Loucy (cell line): ENCODE measurements at regions not wholly inside any gene's neighbourhood (a gene's known extent, or its start where the extent isn't known, plus 50 kb on each side); places are given as distances from the start of the nearest gene placed in this dataset.
"Not testable (repeated sequence)": the region's sequence is repeated elsewhere in the genome, so short reads cannot be mapped to it uniquely, and the experiment has no call there.

Source experiments
- H2AFZ ChIP-seq: fragments of 200-600 bp; sonication (generic); 2 replicates; pipeline ENCODE4 v1.6.0; 2016; ENCODE audit warnings: antibody characterized with exemption, mild to moderate bottlenecking, low read length, moderate library complexity
- H3F3A ChIP-seq: fragments of 200-600 bp; 2 replicates; pipeline ENCODE4 v1.6.0; 2016; ENCODE audit warnings: antibody characterized with exemption, low read depth, mild to moderate bottlenecking
- H3K27me3 ChIP-seq: fragments of 200-600 bp; sonication (generic); 2 replicates; pipeline ENCODE4 v1.6.1; 2014; ENCODE audit warnings: low read length, mild to moderate bottlenecking; ENCODE audit not compliant: insufficient read depth, poor library complexity, severe bottlenecking
- H3K36me3 ChIP-seq: fragments of 200-600 bp; sonication (generic); 2 replicates; pipeline ENCODE4 v1.6.1; 2016; ENCODE audit warnings: low read length; ENCODE audit not compliant: insufficient read depth
- H3K4me1 ChIP-seq: fragments of 200-600 bp; sonication (generic); 2 replicates; pipeline ENCODE4 v1.5.1; 2014; ENCODE audit warnings: low read length, mild to moderate bottlenecking; ENCODE audit not compliant: insufficient read depth, poor library complexity, severe bottlenecking
- H3K4me2 ChIP-seq: fragments of 200-600 bp; sonication (generic); 2 replicates; pipeline ENCODE4 v1.6.0; 2014; ENCODE audit warnings: antibody characterized with exemption, low read length, low read depth, mild to moderate bottlenecking; ENCODE audit not compliant: poor library complexity, severe bottlenecking
- H3K4me3 ChIP-seq: fragments of 200-600 bp; sonication (generic); 2 replicates; pipeline ENCODE4 v1.5.1; 2014; ENCODE audit warnings: low read length, mild to moderate bottlenecking, mixed read lengths; ENCODE audit not compliant: poor library complexity, severe bottlenecking
- H3K79me2 ChIP-seq: fragments of 200-600 bp; sonication (generic); 2 replicates; pipeline ENCODE4 v1.6.1; 2014; ENCODE audit warnings: low read length; ENCODE audit not compliant: insufficient read depth
- H3K9ac ChIP-seq: fragments of 200-600 bp; sonication (generic); 2 replicates; pipeline ENCODE4 v1.6.0; 2014; ENCODE audit warnings: mild to moderate bottlenecking, low read depth, low read length, moderate library complexity; ENCODE audit not compliant: poor library complexity, severe bottlenecking
- H3K9me2 ChIP-seq: fragments of 200-600 bp; sonication (generic); replicated peaks from 2 replicates; pipeline ENCODE4 v1.6.1; 2016; ENCODE audit warnings: low read depth, low read length, mixed read lengths
- H3K9me3 ChIP-seq: fragments of 200-600 bp; sonication (generic); 2 replicates; pipeline ENCODE4 v1.6.1; 2014; ENCODE audit warnings: mild to moderate bottlenecking, antibody characterized with exemption, low read length, low read depth; ENCODE audit not compliant: insufficient read depth
- H4K20me1 ChIP-seq: fragments of 200-600 bp; sonication (generic); 2 replicates; pipeline ENCODE4 v1.6.0; 2014; ENCODE audit warnings: antibody characterized with exemption, low read length, mild to moderate bottlenecking; ENCODE audit not compliant: insufficient read depth, poor library complexity, severe bottlenecking
- EZH2phosphoT487 ChIP-seq: fragments of 200-600 bp; IDR thresholded peaks from 2 replicates; pipeline ENCODE4 v1.6.1; 2018; ENCODE audit warnings: antibody characterized with exemption, mild to moderate bottlenecking, moderate library complexity, borderline replicate concordance
- TF ChIP-seq, protein P1 (sequence below): fragments of 200-600 bp; sonication (generic); conservative IDR thresholded peaks from 2 replicates; pipeline ENCODE4 v1.5.1; 2014; ENCODE audit warnings: mild to moderate bottlenecking, antibody characterized with exemption, low read length

GRCh38 chr10:21039721-21040120, 142.6 kb upstream of the NEBL start:
- Histone ChIP-seq H3K27me3 (no peaks in the 10 kb centered on the region), H3K36me3 (no peaks in the 10 kb centered on the region), H3K4me3 (no peak overlapping the region), H3K9me3 (no peaks in the 10 kb centered on the region), H4K20me1 (no peaks in the 10 kb centered on the region), H3F3A (no peaks in the 10 kb centered on the region), H3K9me2 (no peaks in the 10 kb centered on the region), H2AFZ (no peak overlapping the region), H3K4me1 (no peaks in the 10 kb centered on the region), H3K9ac (no peak overlapping the region), H3K4me2 (no peak overlapping the region), H3K79me2 (no peaks in the 10 kb centered on the region)
- TF ChIP-seq, protein P1, sequence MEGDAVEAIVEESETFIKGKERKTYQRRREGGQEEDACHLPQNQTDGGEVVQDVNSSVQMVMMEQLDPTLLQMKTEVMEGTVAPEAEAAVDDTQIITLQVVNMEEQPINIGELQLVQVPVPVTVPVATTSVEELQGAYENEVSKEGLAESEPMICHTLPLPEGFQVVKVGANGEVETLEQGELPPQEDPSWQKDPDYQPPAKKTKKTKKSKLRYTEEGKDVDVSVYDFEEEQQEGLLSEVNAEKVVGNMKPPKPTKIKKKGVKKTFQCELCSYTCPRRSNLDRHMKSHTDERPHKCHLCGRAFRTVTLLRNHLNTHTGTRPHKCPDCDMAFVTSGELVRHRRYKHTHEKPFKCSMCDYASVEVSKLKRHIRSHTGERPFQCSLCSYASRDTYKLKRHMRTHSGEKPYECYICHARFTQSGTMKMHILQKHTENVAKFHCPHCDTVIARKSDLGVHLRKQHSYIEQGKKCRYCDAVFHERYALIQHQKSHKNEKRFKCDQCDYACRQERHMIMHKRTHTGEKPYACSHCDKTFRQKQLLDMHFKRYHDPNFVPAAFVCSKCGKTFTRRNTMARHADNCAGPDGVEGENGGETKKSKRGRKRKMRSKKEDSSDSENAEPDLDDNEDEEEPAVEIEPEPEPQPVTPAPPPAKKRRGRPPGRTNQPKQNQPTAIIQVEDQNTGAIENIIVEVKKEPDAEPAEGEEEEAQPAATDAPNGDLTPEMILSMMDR, result no peak
- no peak for TF ChIP-seq EZH2phosphoT487

- Histone ChIP-seq H2AFZ (no peak overlapping the region), H3K9me2 (no peaks in the 10 kb centered on the region), H3K4me1 (no peaks in the 10 kb centered on the region), H3K36me3 (no peaks in the 10 kb centered on the region), H3K4me3 (no peak overlapping the region), H3F3A (no peaks in the 10 kb centered on the region), H3K9ac (no peak overlapping the region), H3K27me3 (no peaks in the 10 kb centered on the region), H4K20me1 (no peaks in the 10 kb centered on the region), H3K79me2 (no peaks in the 10 kb centered on the region), H3K4me2 (no peak overlapping the region), H3K9me3 (no peaks in the 10 kb centered on the region)
- TF ChIP-seq, protein P1, result no peak
- TF ChIP-seq EZH2phosphoT487, result no peak
Observed at GRCh38 chr10:21036757-21037156, 139.6 kb upstream of the NEBL start.

- not testable (repeated sequence) for H3K9ac ChIP-seq, H3K79me2 ChIP-seq, H3K4me1 ChIP-seq, H3K27me3 ChIP-seq, H3K9me3 ChIP-seq, H3K4me2 ChIP-seq, H3K36me3 ChIP-seq, H3K4me3 ChIP-seq, H3F3A ChIP-seq, H2AFZ ChIP-seq, H3K9me2 ChIP-seq, H4K20me1 ChIP-seq
Observed at GRCh38 chr10:21034770-21035169, 137.7 kb upstream of the NEBL start.

GRCh38 chr10:21034241-21034640, 137.1 kb upstream of the NEBL start:
- no peaks in the 10 kb centered on the region for H3K9me3 ChIP-seq
- no peak overlapping the region for H3K9ac ChIP-seq
- H3K4me1 ChIP-seq, result no peaks in the 10 kb centered on the region
- no peaks in the 10 kb centered on the region for H3K9me2 ChIP-seq
- H3K27me3 ChIP-seq, result no peaks in the 10 kb centered on the region
- no peaks in the 10 kb centered on the region for H3F3A ChIP-seq
- no peaks in the 10 kb centered on the region for H3K79me2 ChIP-seq
- TF ChIP-seq EZH2phosphoT487, result no peak
- no peaks in the 10 kb centered on the region for H3K36me3 ChIP-seq
- H3K4me2 ChIP-seq, result no peak overlapping the region
- no peaks in the 10 kb centered on the region for H4K20me1 ChIP-seq
- no peak overlapping the region for H3K4me3 ChIP-seq
- H2AFZ ChIP-seq, result no peak overlapping the region
